ENCODE measurements at regions not wholly inside any gene's neighbourhood (a gene's known extent, or its start where the extent isn't known, plus 50 kb on each side); places are given as distances from the start of the nearest gene placed in this dataset.
"Not testable (repeated sequence)": the region's sequence is repeated elsewhere in the genome, so short reads cannot be mapped to it uniquely, and the experiment has no call there.

DNA sequence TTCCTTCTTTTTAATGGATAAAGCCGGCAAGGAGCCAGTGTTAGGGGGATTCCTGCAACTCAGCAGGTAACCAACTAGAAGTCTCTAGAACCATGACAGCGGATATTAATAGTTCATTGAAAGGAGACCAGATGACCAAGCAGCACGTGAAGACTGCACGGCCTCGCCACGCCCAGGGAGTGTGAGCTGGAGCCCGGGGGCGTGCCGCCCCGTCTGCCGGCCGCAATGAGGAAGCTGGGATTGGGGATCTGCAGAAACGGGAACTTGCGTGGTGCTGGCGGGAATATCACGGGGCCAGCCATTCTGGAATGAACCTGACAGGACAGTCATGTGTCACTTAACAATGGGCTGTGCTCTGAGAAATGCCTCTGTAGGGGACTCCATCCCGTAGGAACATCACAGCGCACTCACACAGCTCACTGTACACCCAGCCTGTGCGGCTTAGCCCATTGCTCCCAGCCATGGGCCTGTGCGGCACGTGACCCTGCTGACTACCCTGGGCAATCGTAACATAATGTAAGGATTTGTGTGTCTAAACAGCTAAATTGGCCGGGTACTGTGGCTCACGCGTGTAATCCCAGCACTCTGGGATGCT lies 4092.8 kb upstream of the TPTE start:
- DNase-seq (ENCODE audit: low read depth in 1 of 2, low spot score in 1 of 2); in situ Hi-C loops (cut with HindIII; ENCODE audit: low pct_unique_long_range_greater_than_20kb, low sequenced_read_pairs): not testable (repeated sequence)

- not testable (repeated sequence) for DNase-seq (ENCODE audit: low read depth in 1 of 2, low spot score in 1 of 2)
These were observed 4091.5 kb upstream of the TPTE start for GRCh38 chr21:6429924-6430323.

DNA sequence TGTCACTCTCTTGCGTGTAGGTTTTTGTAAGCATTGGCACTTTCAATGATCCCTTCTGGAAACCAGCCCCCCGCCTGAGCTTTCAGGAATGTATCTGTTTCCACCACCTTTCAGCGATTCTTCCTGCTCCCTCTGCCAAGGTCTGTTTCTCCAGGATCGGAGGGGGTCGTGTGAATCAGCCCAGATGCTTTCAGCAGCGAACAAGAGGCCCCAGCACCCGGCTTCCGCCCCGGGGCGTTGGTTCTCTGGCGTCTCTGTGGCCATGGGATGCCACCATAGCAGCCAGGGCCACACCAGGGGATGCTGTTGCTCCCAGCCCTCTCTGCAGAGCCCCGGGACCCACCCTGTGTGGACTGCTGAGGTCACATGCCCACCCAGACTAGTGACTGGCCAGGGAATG lies 4088.2 kb upstream of the TPTE start:
- DNase-seq (ENCODE audit: low read depth in 1 of 2, low spot score in 1 of 2); in situ Hi-C loops (cut with HindIII; ENCODE audit: low pct_unique_long_range_greater_than_20kb, low sequenced_read_pairs): not testable (repeated sequence)

More at GRCh38 chr21:6429924-6430323, 4091.5 kb upstream of the TPTE start:
- in situ Hi-C loops (cut with HindIII; ENCODE audit: low pct_unique_long_range_greater_than_20kb, low sequenced_read_pairs): not testable (repeated sequence)

- DNase-seq (ENCODE audit: low read depth in 1 of 2, low spot score in 1 of 2); in situ Hi-C loops (cut with HindIII; ENCODE audit: low pct_unique_long_range_greater_than_20kb, low sequenced_read_pairs): not testable (repeated sequence)
These were observed 4085.2 kb upstream of the TPTE start for GRCh38 chr21:6436205-6436604.

DNA sequence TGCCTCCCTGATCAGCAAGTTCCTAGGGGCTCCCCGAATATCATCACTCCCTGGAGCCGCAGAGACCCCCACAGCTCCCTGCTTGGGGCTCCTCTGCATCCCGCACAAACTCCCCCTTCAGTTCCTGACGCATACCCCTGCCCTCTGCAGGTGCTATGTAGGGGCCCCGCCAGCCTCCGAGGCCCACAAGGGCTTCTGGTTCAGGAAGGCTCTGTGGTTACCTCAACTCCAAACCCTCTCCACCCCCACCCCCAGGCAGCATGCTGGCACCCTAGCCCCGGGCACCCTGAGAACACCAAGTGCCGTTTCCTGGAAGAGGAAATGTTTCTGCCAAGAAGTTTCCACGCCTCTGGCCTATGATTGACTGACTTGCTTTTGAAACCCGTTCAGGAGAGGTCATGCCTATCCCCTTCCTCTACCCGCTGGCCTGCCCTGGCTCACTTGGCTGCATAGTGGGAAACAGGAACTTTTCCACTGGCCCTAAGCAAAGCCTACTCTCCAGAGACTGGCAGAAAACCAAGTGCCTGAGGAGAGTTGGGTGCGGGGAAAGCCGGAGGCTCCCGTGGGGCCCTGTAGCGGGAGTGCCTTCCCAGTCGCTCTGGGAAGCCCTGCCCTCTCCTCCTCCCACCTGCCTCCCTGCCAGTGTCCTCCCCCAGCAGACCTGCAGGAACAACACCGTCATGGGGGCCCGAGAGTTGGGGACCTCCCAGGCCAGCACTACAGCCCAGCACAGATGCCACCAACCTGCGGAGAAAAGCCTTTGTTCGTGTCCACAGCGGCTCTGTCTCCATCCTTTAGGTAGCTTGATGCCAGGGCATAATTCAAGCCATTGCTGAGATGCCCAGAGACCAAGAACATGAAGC lies 4084.2 kb upstream of the TPTE start:
- in situ Hi-C loops (cut with HindIII; ENCODE audit: low pct_unique_long_range_greater_than_20kb, low sequenced_read_pairs); DNase-seq (ENCODE audit: low read depth in 1 of 2, low spot score in 1 of 2): not testable (repeated sequence)

GRCh38 chr21:6437834-6438187 lies 4083.6 kb upstream of the TPTE start:
- in situ Hi-C loops (cut with HindIII; ENCODE audit: low pct_unique_long_range_greater_than_20kb, low sequenced_read_pairs); DNase-seq (ENCODE audit: low read depth in 1 of 2, low spot score in 1 of 2): not testable (repeated sequence)

DNA sequence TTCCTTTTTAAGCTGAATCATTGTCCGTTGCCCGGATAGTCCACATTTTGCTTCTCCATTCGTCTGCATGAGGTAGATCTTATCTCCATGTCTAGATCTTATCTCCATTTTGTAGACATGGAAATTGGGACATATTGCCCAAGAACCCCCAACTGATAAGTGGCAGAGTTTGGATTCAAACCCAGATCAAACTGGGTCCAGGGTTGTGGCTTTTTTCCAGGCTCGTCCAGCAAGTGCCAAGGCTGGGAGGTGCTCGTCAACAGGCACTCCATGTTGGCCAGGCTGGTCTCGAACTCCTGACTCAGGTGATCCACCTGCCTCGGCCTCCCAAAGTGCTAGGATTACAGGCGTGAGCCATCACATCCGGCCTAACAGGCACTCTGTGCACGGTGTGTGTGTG lies 4082.3 kb upstream of the TPTE start:
- DNase-seq (ENCODE audit: low read depth in 1 of 2, low spot score in 1 of 2); in situ Hi-C loops (cut with HindIII; ENCODE audit: low pct_unique_long_range_greater_than_20kb, low sequenced_read_pairs): not testable (repeated sequence)

GRCh38 chr21:6454648-6455340 lies 4066.6 kb upstream of the TPTE start:
- in situ Hi-C loops (cut with HindIII; ENCODE audit: low pct_unique_long_range_greater_than_20kb, low sequenced_read_pairs); DNase-seq (ENCODE audit: low read depth in 1 of 2, low spot score in 1 of 2): not testable (repeated sequence)

GRCh38 chr21:6456011-6456661 lies 4065.2 kb upstream of the TPTE start:
- in situ Hi-C loops (cut with HindIII; ENCODE audit: low pct_unique_long_range_greater_than_20kb, low sequenced_read_pairs); DNase-seq (ENCODE audit: low read depth in 1 of 2, low spot score in 1 of 2): not testable (repeated sequence)

DNA sequence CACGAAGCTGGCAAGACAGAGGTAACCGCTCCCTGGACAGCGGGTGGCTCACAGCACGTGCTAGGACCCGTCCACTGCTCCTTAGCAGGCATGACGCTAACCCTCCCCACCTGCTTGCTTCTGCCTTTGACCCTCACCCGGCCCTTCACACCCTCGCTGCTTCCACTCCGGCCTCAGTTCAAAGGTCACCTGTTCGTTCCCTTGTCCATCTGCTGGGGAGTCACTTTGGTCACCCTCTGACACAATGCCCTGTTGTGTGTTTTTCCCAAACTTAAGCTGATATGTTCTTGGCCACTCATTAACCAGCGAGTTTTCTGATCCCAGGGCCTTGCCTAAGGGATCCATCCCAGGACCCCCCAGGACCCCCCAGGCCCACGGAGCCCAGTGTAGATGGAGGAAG lies 4061.6 kb upstream of the TPTE start:
- DNase-seq (ENCODE audit: low read depth in 1 of 2, low spot score in 1 of 2); in situ Hi-C loops (cut with HindIII; ENCODE audit: low pct_unique_long_range_greater_than_20kb, low sequenced_read_pairs): not testable (repeated sequence)

DNA sequence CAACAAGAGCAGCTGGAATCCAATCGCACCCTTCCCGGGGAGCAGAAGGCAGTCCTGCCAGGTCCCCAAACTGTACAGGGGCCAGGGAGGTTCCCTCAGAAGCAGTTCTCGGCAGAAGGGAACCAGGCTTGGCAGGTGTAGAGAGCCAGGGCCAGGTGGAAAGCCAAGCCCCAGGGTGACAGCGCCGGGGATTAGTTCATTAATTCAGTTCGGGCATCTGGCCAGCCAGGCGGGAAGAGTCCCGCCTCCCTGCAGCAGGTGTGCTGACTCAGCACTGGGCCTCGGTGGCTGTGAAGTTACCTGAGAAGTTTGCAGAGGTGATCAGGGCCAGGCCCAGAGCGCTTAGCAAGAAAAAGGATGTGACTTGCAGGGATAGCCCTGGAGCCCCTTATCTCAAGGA lies 4060.0 kb upstream of the TPTE start:
- DNase-seq (ENCODE audit: low read depth in 1 of 2, low spot score in 1 of 2); in situ Hi-C loops (cut with HindIII; ENCODE audit: low pct_unique_long_range_greater_than_20kb, low sequenced_read_pairs): not testable (repeated sequence)

GRCh38 chr21:6464419-6464818 lies 4057.0 kb upstream of the TPTE start:
- in situ Hi-C loops (cut with HindIII; ENCODE audit: low pct_unique_long_range_greater_than_20kb, low sequenced_read_pairs); DNase-seq (ENCODE audit: low read depth in 1 of 2, low spot score in 1 of 2): not testable (repeated sequence)

DNA sequence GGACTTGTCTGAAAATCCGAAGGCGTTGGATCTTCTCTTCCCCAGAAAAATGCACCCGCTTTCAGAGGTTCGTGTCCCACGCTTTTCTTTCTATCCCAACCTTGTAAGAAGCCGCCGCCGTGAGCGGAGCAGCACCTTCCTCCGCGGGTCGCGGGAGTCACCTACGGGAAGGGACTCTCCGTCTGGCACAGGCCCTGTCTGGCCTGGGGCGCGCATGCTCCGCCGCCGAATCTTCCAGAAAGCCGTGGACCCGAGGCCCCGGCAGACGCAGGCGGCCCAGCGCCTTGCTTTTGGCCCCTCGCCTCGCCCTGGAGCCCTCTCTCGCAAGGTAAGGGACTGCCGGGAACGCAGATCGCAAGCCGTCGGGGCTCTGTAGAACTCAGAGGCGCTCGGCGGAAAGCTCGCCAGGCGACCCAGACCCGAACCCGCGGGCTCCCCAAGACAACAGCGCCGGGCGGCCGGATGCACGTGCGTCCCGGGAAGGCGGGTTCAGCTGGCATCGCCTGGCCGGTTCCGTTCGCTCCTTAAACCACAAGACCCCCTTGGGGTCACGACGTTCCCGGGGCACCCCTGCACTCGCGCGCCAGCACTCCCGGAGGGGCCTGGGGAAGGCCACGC lies 4055.2 kb upstream of the TPTE start:
- in situ Hi-C loops (cut with HindIII; ENCODE audit: low pct_unique_long_range_greater_than_20kb, low sequenced_read_pairs); DNase-seq (ENCODE audit: low read depth in 1 of 2, low spot score in 1 of 2): not testable (repeated sequence)

- in situ Hi-C loops (cut with HindIII; ENCODE audit: low pct_unique_long_range_greater_than_20kb, low sequenced_read_pairs); DNase-seq (ENCODE audit: low read depth in 1 of 2, low spot score in 1 of 2): not testable (repeated sequence)
These were observed 4054.7 kb upstream of the TPTE start for GRCh38 chr21:6466707-6467106.

DNA sequence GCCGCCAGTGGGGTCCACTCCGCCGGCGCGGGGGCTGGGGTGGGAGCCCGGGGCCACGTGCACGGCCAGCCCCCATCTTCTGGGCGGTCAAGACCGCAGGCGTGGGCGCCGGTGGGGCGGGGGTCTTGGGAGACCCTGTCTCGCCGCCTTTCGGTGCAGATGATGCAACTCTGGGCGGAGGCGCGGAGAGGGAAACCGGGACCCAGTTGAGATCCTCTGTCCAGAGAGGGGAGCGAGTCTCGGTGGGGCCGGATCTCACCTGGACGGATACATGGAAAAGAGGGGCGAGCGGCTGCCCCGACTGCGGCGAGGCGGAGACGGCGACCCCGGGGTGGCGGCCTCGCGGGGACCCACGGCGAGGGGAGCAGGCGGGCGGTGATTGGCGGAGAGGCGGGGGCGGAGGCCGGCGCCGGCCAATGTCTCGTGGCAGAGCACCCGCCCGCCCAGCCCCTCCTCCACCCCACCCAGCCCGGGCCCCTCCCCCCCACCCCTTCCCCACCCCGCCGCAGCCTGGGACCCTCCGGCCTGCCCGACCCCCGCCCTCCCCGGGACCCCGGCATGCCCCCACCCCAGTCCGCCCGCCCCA lies 4054.1 kb upstream of the TPTE start:
- in situ Hi-C loops (cut with HindIII; ENCODE audit: low pct_unique_long_range_greater_than_20kb, low sequenced_read_pairs); DNase-seq (ENCODE audit: low read depth in 1 of 2, low spot score in 1 of 2): not testable (repeated sequence)

DNA sequence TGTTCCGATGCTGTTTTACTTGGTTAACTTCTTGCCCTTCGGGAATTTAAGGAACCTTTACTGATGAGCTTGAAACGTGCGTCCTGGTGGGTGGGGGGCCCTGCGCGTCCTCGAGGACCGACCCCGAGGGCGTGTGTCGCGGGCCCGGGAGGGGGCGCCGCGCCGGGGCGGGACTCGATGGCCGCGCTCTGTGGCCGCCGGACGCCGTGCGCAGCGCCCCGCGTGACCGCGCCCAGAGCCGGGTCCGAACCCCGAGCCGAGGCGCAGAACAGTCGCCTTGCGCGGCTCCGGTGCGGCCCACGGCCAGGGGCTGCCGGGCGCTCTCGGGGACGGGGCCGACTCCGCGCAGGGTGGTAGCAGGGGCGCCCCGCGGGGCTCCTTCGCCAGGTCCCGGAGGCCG lies 4053.5 kb upstream of the TPTE start:
- in situ Hi-C loops (cut with HindIII; ENCODE audit: low pct_unique_long_range_greater_than_20kb, low sequenced_read_pairs); DNase-seq (ENCODE audit: low read depth in 1 of 2, low spot score in 1 of 2): not testable (repeated sequence)

- in situ Hi-C loops (cut with HindIII; ENCODE audit: low pct_unique_long_range_greater_than_20kb, low sequenced_read_pairs); DNase-seq (ENCODE audit: low read depth in 1 of 2, low spot score in 1 of 2): not testable (repeated sequence)
These were observed 4053.0 kb upstream of the TPTE start for GRCh38 chr21:6468331-6468860.
